ENCODE measurements at regions not wholly inside any gene's neighbourhood (a gene's known extent, or its start where the extent isn't known, plus 50 kb on each side); places are given as distances from the start of the nearest gene placed in this dataset.

GRCh38 chr5:33261305-33261704, 179.5 kb upstream of the TARS1 start:
- TF ChIP-seq RAD21 (IDR thresholded peaks at IDR 0.05; ENCODE audit: low read depth), result no peak
- TF ChIP-seq MAX (IDR thresholded peaks at IDR 0.05), result no peak
- no peak for TF ChIP-seq TAF1 (IDR thresholded peaks at IDR 0.05; ENCODE audit: low read depth)
- no peak for TF ChIP-seq EP300 (IDR thresholded peaks at IDR 0.05; ENCODE audit: borderline replicate concordance)
- no peak for TF ChIP-seq TEAD4 (IDR thresholded peaks at IDR 0.05)
- TF ChIP-seq USF1 (IDR thresholded peaks at IDR 0.05), result no peak
- no peak for TF ChIP-seq YY1 (IDR thresholded peaks at IDR 0.05; ENCODE audit: low read depth)
- TF ChIP-seq REST (IDR thresholded peaks at IDR 0.05; ENCODE audit: low read depth), result no peak
- no peak for TF ChIP-seq TCF12 (IDR thresholded peaks at IDR 0.05; ENCODE audit: low read depth)
- no peak for TF ChIP-seq ZBTB7A (IDR thresholded peaks at IDR 0.05; ENCODE audit: low read depth)
- no peak for TF ChIP-seq CEBPB (IDR thresholded peaks at IDR 0.05)
- TF ChIP-seq FOXM1 (IDR thresholded peaks at IDR 0.05; ENCODE audit: borderline replicate concordance, low read depth), result no peak
